ENCODE measurements at regions not wholly inside any gene's neighbourhood (a gene's known extent, or its start where the extent isn't known, plus 50 kb on each side); places are given as distances from the start of the nearest gene placed in this dataset.
A peak's percentile ranks its signal among the peaks of the same experiment; 100 is the strongest.
"Not testable (repeated sequence)": the region's sequence is repeated elsewhere in the genome, so short reads cannot be mapped to it uniquely, and the experiment has no call there.

DNA sequence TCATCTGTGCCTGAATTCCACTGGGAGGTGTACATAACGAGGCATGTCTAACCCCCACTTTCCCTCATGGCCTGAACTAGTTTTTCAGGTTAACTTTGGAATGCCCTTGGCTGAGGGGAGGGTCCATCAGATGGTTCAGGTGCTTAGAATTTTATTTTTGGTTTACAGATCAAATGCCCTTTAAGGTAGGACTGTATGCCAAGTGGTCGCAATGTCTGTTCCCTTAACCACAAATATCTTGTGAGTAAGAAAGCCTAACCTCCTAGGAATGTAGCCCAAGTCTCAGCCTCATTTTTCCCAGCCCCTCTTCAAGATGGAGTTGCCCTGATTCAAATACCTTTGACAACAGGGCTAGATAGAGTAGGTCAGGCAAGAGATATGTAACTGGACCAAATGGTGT is 78.4 kb downstream of the RNASET2 start:
- no peak for DNase-seq

DNA sequence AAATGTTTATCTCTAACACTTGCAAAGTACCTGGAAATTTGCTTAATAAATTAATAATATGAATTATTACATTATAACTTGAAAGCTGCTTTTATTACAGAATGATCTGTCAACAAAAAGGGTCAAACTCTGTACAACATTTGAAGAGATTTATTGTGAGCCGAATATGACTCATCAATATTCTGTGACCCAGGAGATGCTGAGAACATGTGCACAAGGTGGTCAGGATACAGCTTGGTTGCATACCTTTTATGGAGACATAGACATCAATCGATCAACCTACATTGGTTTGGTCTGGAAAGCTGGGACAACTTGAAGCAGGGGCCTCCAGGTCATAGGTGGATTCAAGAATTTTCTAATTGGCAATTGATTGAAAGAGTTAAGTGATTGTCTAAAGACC is 79.0 kb downstream of the RNASET2 start:
- DNase-seq, result no peak

- DNase-seq, result no peak
These were observed 83.8 kb downstream of the RNASET2 start for GRCh38 chr6:166872531-166873009.

DNA sequence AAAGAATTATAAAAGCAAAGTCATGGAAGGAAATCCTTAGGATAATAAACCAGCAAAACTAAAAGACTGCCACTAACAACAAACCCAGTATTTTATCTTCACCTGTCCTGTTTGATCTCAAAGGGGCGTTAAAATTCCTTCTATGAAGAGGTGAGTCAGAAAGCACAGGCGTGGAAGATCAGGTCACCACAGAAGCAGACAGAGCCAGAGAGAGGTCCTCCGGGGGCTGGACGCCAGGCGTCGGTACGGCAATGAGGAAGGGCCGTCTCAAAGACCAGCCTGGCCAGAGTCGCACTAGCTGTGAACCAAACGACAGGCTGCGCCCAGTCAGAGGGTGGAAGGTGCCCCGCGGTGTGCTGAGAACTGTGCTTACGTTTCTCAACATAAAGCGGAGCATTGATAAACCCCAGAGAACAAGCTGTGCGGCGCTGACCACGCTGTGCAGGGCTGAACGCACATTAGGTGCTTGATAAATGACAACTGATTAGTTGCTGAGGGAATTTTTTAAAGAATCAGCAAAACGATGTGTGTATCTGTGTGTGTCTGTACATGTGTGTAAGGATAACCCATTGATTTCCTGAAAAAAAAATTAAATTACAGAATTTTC is 85.6 kb downstream of the RNASET2 start:
- DNase-seq, result no peak

- DNase-seq, result no peak
These were observed 89.3 kb downstream of the RNASET2 start for GRCh38 chr6:166866839-166867637.

GRCh38 chr6:166864333-166864732 is 92.0 kb downstream of the RNASET2 start:
- DNase-seq, result no peak

- DNase-seq, result no peak
These were observed 93.3 kb downstream of the RNASET2 start for GRCh38 chr6:166862978-166863530.

GRCh38 chr6:166862287-166862977 is 93.9 kb downstream of the RNASET2 start:
- peak; percentile 36 for DNase-seq

- DNase-seq, result no peak
These were observed 94.4 kb downstream of the RNASET2 start for GRCh38 chr6:166861961-166862286.

DNA sequence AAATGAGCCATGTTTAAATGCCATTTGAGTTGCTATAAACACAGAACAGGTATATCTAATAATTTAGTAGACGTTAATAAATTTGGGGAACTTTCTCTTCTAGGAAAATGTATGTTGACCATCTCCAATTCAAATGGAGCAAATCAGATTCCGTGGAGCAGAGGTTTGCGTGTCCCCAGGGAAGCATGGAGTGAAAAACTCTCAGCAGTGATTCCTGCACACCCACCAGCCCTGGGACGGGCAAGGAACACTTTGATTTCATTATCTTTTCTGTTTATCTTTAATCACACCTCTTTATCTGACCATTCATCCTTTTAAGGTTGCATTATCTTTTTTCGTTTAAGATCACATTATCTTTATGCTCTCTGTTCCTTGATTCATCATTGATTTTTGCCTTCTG is 95.0 kb downstream of the RNASET2 start:
- no peak for DNase-seq

DNA sequence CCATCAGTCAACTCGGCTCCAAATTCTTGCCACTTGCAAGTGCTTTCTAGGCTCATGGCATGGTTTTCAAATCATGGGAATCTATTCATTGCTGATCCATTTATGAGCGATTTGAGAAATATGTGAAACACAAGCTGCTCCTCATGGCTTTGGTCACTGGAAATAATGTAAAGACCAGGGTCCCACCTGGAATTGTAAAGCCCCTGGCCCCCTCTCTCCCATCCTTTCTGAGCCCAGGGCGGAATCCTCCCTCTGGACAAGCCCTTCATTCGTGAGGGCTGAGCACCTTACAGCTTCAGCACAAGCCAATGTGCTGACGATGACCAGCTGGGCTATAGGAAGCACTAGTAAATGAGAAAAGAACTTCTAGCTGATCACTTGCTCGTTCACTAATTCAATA is 96.0 kb downstream of the RNASET2 start:
- no peak for DNase-seq

DNA sequence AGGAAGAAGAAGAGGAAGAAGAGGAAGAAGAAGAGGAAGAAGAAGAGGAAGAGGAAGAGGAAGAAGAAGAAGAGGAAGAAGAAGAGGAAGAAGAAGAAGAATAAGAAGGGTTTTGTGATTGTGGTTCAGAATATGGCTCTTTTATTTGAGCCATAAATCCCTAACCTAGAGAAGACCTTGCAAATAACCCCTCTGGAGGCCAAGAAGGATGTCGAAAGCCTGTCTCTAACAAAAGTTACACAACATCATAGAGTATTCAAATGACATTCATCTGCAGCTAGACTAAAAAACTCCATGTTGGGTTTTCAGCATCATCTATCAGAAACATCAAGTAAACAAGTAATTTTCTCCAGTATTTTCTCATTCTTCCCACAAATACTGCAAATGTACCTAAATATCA is 100.9 kb downstream of the RNASET2 start:
- DNase-seq, result no peak

DNA sequence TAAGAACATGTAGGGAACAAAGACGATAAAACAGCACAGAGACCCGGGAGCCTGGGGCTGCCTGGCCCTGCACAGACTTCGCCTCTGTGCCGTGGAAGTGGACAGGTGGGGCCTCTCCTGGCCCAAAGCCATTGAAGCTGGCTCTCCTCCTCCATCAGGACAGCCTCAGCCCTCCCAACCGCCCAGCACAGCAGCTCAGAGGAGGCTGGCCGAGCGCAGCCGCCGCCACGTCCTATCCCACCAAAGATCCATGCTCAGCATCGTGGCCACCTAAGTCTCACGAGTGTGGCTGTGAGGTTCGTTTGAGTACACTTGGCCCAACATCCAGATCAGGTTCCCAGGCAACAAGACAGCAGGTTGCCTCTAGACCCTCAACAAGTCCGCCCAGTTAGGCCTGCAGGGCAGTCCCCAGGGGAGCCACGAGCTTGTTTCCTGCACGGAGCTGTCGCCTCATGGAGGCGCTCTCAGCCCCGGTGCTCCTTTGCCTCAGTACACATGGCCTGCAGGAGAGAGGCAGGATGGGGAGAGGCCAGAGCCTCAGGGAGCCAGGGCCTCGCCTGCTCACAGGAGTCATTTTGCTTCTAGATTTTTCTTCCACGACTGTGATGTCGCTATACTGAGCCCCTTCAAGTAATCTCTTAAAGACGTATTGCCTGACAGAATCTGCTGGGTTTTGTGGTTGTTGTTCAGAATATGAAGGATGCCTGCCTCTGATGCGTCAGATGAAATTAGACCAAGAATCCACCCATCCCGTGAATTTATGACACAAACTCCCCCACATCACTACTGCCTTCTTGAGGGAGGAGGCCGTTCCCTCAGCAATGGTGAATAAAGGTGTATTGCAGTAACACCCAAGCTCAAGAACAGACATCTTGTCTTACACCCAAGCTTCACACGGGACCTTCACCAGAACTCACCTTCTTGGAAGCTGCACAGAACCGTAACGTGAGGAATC is 102.7 kb downstream of the RNASET2 start:
- DNase-seq, result no peak

- no peak for DNase-seq
These were observed 103.8 kb downstream of the RNASET2 start for GRCh38 chr6:166852451-166852975.

DNA sequence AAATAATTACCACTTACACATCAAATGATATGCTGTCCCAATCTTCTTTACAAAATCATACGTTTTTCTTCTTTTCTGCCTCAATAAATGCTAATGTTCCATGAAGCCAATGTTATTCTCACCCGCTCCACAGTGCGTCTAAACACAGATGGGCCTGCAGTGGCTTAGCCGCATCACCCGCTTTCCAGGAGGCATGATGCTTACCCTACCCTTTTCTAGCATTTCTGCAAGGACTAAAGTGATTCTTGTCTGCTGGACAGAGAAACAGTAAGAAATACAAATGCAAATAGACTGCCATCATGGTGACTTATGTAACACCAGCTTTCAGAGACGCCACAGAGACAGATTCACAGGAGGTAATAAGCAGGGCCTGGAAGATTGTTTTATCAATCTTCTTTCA is 104.4 kb downstream of the RNASET2 start:
- DNase-seq, result no peak

DNA sequence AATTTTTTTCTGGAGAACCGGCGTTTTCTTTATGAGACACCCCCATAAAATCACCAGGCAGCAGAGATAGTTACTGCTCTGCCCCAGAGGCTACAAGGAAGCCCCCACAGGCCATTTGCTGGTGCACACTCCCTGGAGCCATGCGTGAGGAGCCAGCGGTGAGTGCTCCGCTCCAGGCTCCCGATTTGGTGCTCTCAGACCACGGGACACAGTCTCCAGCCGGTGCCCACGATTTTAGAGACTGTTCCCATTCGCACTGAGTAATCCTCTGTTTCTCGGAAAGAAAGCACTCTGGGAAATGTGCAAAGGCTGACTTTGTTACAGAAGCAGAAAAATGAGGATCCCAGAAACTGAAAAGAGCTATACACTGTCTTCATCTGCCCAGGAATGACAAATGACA is 104.9 kb downstream of the RNASET2 start:
- no peak for DNase-seq

DNA sequence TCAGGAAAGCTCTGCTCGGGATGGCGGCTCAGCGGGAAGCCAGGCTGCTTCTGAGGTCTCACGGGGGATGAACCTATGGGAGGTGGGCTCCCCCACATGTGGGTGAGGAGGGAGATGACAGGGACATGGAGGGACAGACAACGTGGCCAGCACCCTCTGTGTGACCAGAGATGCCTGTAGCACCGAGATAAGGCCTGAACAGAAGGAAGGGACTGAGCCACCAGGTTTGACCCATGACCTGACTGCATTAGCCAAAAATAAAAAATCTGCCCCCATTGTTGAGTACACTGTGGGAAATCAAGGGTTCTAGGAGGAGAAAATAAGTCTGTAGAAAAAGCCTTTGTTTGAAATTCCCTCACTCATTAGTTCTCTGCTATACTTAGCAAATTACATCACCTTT is 105.7 kb downstream of the RNASET2 start:
- DNase-seq, result no peak

DNA sequence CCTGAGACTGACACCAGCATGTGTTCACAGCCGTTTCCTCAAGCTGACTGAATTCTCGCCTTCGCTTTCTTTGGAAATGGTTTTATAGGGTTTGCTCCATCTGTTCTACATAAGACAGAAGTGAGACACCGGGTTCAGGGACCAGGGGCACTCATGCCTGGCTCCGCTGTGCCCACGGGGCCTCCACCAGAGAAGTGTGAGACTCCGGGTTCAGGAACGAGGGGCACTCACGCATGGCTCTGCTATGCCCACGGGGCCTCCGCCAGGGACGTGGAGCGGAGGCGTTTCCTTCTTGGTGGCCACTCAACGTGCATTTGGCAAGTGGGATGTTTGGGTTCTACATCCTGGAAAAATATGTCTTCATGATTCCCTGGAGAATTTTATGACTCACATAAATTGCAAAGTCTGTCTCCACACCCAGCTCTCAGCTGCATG is 106.6 kb downstream of the RNASET2 start:
- DNase-seq, result no peak

DNA sequence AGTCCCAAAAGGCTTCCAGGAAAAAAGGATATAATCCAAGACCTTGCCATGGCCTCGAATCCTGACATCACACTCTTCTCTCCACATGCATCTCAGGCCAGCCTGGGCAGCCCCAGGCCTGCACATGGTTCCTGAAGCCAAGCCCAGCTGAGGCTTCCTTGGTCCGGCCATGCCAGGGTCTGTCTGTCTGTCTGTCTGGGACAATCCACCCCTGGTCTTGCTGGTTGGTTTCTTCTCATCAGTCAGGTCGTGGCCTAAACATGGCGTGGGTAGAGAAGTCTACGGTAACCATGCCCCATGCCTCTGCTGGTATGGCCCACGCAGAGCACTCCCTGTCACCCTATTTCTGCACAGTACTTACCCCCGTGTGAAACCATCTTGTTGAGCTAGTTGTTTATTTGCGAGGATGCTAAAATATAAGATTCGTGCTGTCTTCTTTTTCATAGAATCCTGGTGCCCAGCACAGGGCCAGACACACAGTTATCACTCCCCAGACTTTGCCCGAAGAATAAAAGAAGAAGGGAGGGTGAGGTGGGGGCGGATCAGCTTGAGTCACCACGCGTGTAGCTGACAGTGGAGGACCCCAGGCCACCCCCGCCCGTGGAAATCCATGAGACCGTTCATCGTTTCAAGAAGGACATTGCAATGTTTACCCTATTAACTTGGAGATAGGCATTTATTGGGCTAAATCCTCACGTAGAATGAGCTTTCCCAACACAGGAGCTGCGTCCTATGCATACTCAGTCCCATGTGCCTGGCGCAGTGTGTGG is 107.2 kb downstream of the RNASET2 start:
- DNase-seq, result no peak

- DNase-seq, result not testable (repeated sequence)
These were observed 109.8 kb downstream of the RNASET2 start for GRCh38 chr6:166846446-166847142.

DNA sequence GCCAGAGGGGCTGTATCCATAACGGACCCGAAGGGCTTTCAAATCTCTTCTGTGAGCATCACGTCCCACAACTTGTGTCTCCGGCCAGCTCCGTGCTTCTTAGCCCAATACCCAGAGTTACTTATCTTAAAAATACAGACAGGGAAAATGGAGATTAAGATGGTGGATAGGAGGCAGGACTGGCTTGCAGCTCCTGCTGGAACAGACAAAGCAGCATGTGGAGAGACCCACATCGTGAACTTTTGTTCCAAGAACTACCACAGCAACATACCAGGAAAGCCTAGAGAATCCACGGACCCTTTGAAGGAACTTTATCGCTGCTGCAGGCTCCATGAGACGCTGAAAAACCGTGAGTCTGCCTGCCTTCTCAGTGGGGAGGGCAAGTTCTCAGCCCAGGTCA is 113.7 kb downstream of the RNASET2 start:
- DNase-seq, result no peak

Measured in activated CD4-positive, alpha-beta T cell treated with anti-CD3 and anti-CD28 coated beads, Interleukin-2, Interleukin-6, amounts not matched to agents 100 ng/mL and 50 ng/mL, durations not matched to agents 16 hours and 8 hours (primary cell).